H1 (cell line): ENCODE measurements at regions not wholly inside any gene's neighbourhood (a gene's known extent, or its start where the extent isn't known, plus 50 kb on each side); places are given as distances from the start of the nearest gene placed in this dataset.

Experiments
- BCL11A ChIP-seq, 2 experiments: IDR thresholded peaks; one replicate each; pipeline ENCODE4 v1.6.1; 2011; ENCODE audit warnings: low read depth in 2 of 2, low read length in 2 of 2, mild to moderate bottlenecking in 2 of 2
- EGR1 ChIP-seq: IDR thresholded peaks from 2 replicates; pipeline ENCODE4 v1.6.1; 2011; ENCODE audit warnings: low read depth, low read length, borderline replicate concordance
- NANOG ChIP-seq: IDR thresholded peaks from 2 replicates; pipeline ENCODE4 v1.6.1; 2011; ENCODE audit warnings: low read length, low read depth, mild to moderate bottlenecking, inconsistent platforms; ENCODE audit not compliant: insufficient read depth, poor library complexity, severe bottlenecking
- RXRA ChIP-seq: IDR thresholded peaks from 2 replicates; pipeline ENCODE4 v1.6.1; 2011; ENCODE audit warnings: low read depth, mild to moderate bottlenecking, low read length, moderate library complexity; ENCODE audit not compliant: insufficient read depth
- SAP30 ChIP-seq: fragments of 300-600 bp; sonication (generic); IDR thresholded peaks from 2 replicates; pipeline ENCODE4 v1.7.1; 2012; ENCODE audit warnings: low read length, moderate library complexity, mild to moderate bottlenecking, inconsistent platforms; ENCODE audit not compliant: insufficient read depth, insufficient replicate concordance
- SP1 ChIP-seq: IDR thresholded peaks from 2 replicates; pipeline ENCODE4 v1.6.1; 2011; ENCODE audit warnings: low read depth, low read length
- TEAD4 ChIP-seq: IDR thresholded peaks from 2 replicates; pipeline ENCODE4 v1.6.1; 2012; ENCODE audit warnings: low read depth, low read length, inconsistent platforms, mixed read lengths
- YY1 ChIP-seq: IDR thresholded peaks from 2 replicates; pipeline ENCODE4 v1.6.1; 2011; ENCODE audit warnings: low read depth, mild to moderate bottlenecking, low read length
- TF ChIP-seq, protein P1 (sequence below): fragments of 300-600 bp; sonication (generic); IDR thresholded peaks from 2 replicates; pipeline ENCODE4 v1.7.1; 2012; ENCODE audit warnings: low read length, moderate library complexity, mild to moderate bottlenecking, inconsistent platforms; ENCODE audit not compliant: insufficient replicate concordance
- TF ChIP-seq, protein P2 (sequence below): IDR thresholded peaks from 2 replicates; pipeline ENCODE4 v1.6.1; 2012; ENCODE audit warnings: low read length, inconsistent platforms

DNA sequence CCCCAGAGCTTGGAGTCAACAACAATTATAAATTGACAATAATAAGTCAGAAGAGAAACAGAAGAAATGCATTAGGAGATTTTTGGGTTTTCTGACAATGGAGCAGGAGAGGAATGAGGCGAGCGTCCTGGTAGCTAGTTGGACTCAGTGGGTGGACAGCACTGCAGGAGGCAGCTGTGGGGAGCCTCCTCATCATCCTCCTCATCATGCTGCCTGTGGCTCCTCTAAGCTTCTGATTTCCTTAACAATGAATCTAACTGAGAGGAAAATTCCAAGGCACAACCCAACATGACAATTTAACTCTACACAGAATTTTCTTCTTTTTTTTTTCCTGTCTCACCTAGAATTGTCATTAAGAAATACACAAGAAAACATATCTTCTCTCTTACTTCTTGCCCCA, 357.1 kb upstream of the NOCT start (continued):
- TF ChIP-seq, protein P1, sequence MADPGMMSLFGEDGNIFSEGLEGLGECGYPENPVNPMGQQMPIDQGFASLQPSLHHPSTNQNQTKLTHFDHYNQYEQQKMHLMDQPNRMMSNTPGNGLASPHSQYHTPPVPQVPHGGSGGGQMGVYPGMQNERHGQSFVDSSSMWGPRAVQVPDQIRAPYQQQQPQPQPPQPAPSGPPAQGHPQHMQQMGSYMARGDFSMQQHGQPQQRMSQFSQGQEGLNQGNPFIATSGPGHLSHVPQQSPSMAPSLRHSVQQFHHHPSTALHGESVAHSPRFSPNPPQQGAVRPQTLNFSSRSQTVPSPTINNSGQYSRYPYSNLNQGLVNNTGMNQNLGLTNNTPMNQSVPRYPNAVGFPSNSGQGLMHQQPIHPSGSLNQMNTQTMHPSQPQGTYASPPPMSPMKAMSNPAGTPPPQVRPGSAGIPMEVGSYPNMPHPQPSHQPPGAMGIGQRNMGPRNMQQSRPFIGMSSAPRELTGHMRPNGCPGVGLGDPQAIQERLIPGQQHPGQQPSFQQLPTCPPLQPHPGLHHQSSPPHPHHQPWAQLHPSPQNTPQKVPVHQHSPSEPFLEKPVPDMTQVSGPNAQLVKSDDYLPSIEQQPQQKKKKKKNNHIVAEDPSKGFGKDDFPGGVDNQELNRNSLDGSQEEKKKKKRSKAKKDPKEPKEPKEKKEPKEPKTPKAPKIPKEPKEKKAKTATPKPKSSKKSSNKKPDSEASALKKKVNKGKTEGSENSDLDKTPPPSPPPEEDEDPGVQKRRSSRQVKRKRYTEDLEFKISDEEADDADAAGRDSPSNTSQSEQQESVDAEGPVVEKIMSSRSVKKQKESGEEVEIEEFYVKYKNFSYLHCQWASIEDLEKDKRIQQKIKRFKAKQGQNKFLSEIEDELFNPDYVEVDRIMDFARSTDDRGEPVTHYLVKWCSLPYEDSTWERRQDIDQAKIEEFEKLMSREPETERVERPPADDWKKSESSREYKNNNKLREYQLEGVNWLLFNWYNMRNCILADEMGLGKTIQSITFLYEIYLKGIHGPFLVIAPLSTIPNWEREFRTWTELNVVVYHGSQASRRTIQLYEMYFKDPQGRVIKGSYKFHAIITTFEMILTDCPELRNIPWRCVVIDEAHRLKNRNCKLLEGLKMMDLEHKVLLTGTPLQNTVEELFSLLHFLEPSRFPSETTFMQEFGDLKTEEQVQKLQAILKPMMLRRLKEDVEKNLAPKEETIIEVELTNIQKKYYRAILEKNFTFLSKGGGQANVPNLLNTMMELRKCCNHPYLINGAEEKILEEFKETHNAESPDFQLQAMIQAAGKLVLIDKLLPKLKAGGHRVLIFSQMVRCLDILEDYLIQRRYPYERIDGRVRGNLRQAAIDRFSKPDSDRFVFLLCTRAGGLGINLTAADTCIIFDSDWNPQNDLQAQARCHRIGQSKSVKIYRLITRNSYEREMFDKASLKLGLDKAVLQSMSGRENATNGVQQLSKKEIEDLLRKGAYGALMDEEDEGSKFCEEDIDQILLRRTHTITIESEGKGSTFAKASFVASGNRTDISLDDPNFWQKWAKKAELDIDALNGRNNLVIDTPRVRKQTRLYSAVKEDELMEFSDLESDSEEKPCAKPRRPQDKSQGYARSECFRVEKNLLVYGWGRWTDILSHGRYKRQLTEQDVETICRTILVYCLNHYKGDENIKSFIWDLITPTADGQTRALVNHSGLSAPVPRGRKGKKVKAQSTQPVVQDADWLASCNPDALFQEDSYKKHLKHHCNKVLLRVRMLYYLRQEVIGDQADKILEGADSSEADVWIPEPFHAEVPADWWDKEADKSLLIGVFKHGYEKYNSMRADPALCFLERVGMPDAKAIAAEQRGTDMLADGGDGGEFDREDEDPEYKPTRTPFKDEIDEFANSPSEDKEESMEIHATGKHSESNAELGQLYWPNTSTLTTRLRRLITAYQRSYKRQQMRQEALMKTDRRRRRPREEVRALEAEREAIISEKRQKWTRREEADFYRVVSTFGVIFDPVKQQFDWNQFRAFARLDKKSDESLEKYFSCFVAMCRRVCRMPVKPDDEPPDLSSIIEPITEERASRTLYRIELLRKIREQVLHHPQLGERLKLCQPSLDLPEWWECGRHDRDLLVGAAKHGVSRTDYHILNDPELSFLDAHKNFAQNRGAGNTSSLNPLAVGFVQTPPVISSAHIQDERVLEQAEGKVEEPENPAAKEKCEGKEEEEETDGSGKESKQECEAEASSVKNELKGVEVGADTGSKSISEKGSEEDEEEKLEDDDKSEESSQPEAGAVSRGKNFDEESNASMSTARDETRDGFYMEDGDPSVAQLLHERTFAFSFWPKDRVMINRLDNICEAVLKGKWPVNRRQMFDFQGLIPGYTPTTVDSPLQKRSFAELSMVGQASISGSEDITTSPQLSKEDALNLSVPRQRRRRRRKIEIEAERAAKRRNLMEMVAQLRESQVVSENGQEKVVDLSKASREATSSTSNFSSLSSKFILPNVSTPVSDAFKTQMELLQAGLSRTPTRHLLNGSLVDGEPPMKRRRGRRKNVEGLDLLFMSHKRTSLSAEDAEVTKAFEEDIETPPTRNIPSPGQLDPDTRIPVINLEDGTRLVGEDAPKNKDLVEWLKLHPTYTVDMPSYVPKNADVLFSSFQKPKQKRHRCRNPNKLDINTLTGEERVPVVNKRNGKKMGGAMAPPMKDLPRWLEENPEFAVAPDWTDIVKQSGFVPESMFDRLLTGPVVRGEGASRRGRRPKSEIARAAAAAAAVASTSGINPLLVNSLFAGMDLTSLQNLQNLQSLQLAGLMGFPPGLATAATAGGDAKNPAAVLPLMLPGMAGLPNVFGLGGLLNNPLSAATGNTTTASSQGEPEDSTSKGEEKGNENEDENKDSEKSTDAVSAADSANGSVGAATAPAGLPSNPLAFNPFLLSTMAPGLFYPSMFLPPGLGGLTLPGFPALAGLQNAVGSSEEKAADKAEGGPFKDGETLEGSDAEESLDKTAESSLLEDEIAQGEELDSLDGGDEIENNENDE, result peak; percentile 82
- no peak for TF ChIP-seq SAP30
- peak; percentile 88 for TF ChIP-seq NANOG
- TF ChIP-seq, protein P2, sequence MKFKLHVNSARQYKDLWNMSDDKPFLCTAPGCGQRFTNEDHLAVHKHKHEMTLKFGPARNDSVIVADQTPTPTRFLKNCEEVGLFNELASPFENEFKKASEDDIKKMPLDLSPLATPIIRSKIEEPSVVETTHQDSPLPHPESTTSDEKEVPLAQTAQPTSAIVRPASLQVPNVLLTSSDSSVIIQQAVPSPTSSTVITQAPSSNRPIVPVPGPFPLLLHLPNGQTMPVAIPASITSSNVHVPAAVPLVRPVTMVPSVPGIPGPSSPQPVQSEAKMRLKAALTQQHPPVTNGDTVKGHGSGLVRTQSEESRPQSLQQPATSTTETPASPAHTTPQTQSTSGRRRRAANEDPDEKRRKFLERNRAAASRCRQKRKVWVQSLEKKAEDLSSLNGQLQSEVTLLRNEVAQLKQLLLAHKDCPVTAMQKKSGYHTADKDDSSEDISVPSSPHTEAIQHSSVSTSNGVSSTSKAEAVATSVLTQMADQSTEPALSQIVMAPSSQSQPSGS, result peak; percentile 63; the same call in 1 of the 2 replicates
- peak; percentile 71; the same call in 1 of the 2 replicates for TF ChIP-seq SP1
- no peak for TF ChIP-seq RXRA
- peak; percentile 70 to 77 for TF ChIP-seq BCL11A (IDR thresholded peaks at IDR 0.05; ENCODE audit: low read depth in 2 of 2, low read length in 2 of 2)
- TF ChIP-seq EGR1, result 0 out of 2 replicates have a peak, but pooled peaks have one; percentile 30
- TF ChIP-seq TEAD4, result peak; percentile 89
- 0 out of 2 replicates have a peak, but pooled peaks have one; percentile 46 for TF ChIP-seq YY1
